Ovary (tissue), 7 donors: ENCODE measurements at regions not wholly inside any gene's neighbourhood (a gene's known extent, or its start where the extent isn't known, plus 50 kb on each side); places are given as distances from the start of the nearest gene placed in this dataset.

ENCODE experiments used
- DNase-seq, 5 donors: peaks; one replicate each; pipeline ENCODE4 v3.0.0-alpha.2; 2019 to 2020
- H3K27ac ChIP-seq, 2 donors: fragments of 200-600 bp; one replicate each; pipeline versions ENCODE4 v1.5.1 to v1.8.0; 2019 to 2022
- H3K27me3 ChIP-seq: fragments of 200-600 bp; one replicate; pipeline ENCODE4 v1.8.0; 2022
- H3K36me3 ChIP-seq: fragments of 200-600 bp; sonication (generic); one replicate; pipeline ENCODE4 v1.5.1; 2019
- H3K4me1 ChIP-seq: one replicate; pipeline ENCODE4 v1.8.1; 2013; ENCODE audit warnings: mild to moderate bottlenecking, moderate library complexity; ENCODE audit not compliant: insufficient read depth
- H3K4me3 ChIP-seq: fragments of 200-600 bp; sonication (generic); one replicate; pipeline ENCODE4 v1.5.1; 2017
- H3K9me3 ChIP-seq, 2 donors: fragments of 200-600 bp in 1 of 2; sonication (generic) in 1 of 2; one replicate each; pipeline versions ENCODE4 v1.5.1 to v1.8.1; 2013 to 2019; ENCODE audit warnings: mild to moderate bottlenecking in 1 of 2, moderate library complexity in 1 of 2
- CTCF ChIP-seq, 3 donors: fragments of 450-650 bp in 2 of 3; fragments of 200-600 bp in 1 of 3; IDR thresholded peaks; one replicate each; pipeline versions ENCODE4 v1.5.1 to v1.8.0; 2016 to 2022; ENCODE audit warnings: antibody characterized with exemption in 3 of 3, mild to moderate bottlenecking in 1 of 3
- EP300 ChIP-seq: sonication (generic); formaldehyde crosslinking; IDR thresholded peaks from one replicate; pipeline ENCODE4 v1.6.1; 2017; ENCODE audit warnings: antibody characterized with exemption
- POLR2A ChIP-seq: fragments of 450-650 bp; IDR thresholded peaks from one replicate; pipeline ENCODE4 v1.6.1; 2017; ENCODE audit warnings: antibody characterized with exemption, mild to moderate bottlenecking, moderate library complexity
- WGBS, 3 donors: extraction: QIAGEN DNeasy Blood & Tissue Kit in 1 of 3; methylation state at CpG; one replicate each; pipeline versions ENCODE4 v1.1.5 to v1.1.7; 2013 to 2017; 5-methylcytosine and 5-hydroxymethylcytosine counted together
- intact Hi-C, 4 donors: fragments of 100-400 bp; cut with DNase I; formaldehyde crosslinking; loops; one replicate each; pipeline versions ENCODE4 v1.11.0 to v1.15.1; 2022 to 2023
- donor health status: DM: no; HTN: no; CAD: no; lungs with moderate emphysema.
- donor health status: DM: no; HTN: no; CAD: no.
- donor health status: Bipolar disorder and iron deficiency.
- donor health status: DM: no; HTN: no; CAD: no.
- donor health status: DM: yes; HTN: yes; CAD: no.

GRCh38 chr21:35424122-35424521 lies 375.0 kb upstream of the RUNX1 start:
- Histone ChIP-seq H3K4me1 (peaks cover 3% of the 10 kb centered on the region), H3K27ac (no peak overlapping the region), H3K27me3 (no peaks in the 10 kb centered on the region), H3K9me3 (no peaks in the 10 kb centered on the region), H3K36me3 (no peaks in the 10 kb centered on the region), H3K4me3 (no peak overlapping the region)
- WGBS, 3 donors: 83 to 88% (median 88%) methylated on average over 3 of the region's 3 CpGs
- intact Hi-C loops: no loop called here
- no peak for DNase-seq
- TF ChIP-seq POLR2A (no peak), EP300 (no peak), CTCF (IDR thresholded peaks at IDR 0.05) (no peak)

- Histone ChIP-seq H3K9me3 (no peaks in the 10 kb centered on the region), H3K4me1 (peaks cover 3% of the 10 kb centered on the region), H3K27ac (no peak overlapping the region), H3K36me3 (no peaks in the 10 kb centered on the region), H3K4me3 (no peak overlapping the region), H3K27me3 (no peaks in the 10 kb centered on the region)
- DNase-seq: no peak
- 6 to 15% (median 8%) methylated on average over 1 of the region's 1 CpG for WGBS, 3 donors
- TF ChIP-seq EP300 (no peak), CTCF (IDR thresholded peaks at IDR 0.05) (no peak), POLR2A (no peak)
- intact Hi-C loops: no loop called here
Measured at GRCh38 chr21:35423709-35424108, 374.6 kb upstream of the RUNX1 start.

- Histone ChIP-seq H3K4me3 (no peak overlapping the region), H3K36me3 (no peaks in the 10 kb centered on the region), H3K4me1 (no peaks in the 10 kb centered on the region), H3K9me3 (no peaks in the 10 kb centered on the region), H3K27me3 (no peaks in the 10 kb centered on the region), H3K27ac (no peak overlapping the region)
- no peak for DNase-seq
- intact Hi-C loops: no loop called here
- TF ChIP-seq CTCF (IDR thresholded peaks at IDR 0.05): no peak
- no peak for TF ChIP-seq POLR2A
- TF ChIP-seq EP300: no peak
Measured at GRCh38 chr21:35422011-35422410, 372.9 kb upstream of the RUNX1 start.

- DNase-seq: no peak
- WGBS, 3 donors: 93 to 96% (median 93%) methylated on average over 5 of the region's 5 CpGs
- Histone ChIP-seq H3K36me3 (no peaks in the 10 kb centered on the region), H3K4me3 (no peak overlapping the region), H3K9me3 (no peaks in the 10 kb centered on the region), H3K27ac (no peak overlapping the region), H3K4me1 (no peaks in the 10 kb centered on the region), H3K27me3 (no peaks in the 10 kb centered on the region)
- TF ChIP-seq EP300 (no peak), POLR2A (no peak), CTCF (IDR thresholded peaks at IDR 0.05) (no peak)
- intact Hi-C loops: no loop called here
Measured at GRCh38 chr21:35421221-35421620, 372.1 kb upstream of the RUNX1 start.

GRCh38 chr21:35420656-35421055 lies 371.6 kb upstream of the RUNX1 start:
- no peak for DNase-seq
- no peaks in the 10 kb centered on the region for H3K36me3 ChIP-seq
- H3K27me3 ChIP-seq: no peaks in the 10 kb centered on the region
- intact Hi-C loops: no loop called here
- H3K9me3 ChIP-seq: no peaks in the 10 kb centered on the region
- no peak overlapping the region for H3K4me3 ChIP-seq
- no peaks in the 10 kb centered on the region for H3K4me1 ChIP-seq
- TF ChIP-seq POLR2A (no peak), CTCF (IDR thresholded peaks at IDR 0.05) (no peak), EP300 (no peak)
- no peak overlapping the region for H3K27ac ChIP-seq
- 89 to 95% (median 91%) methylated on average over 2 of the region's 2 CpGs for WGBS, 3 donors
